ENCODE measurements at regions not wholly inside any gene's neighbourhood (a gene's known extent, or its start where the extent isn't known, plus 50 kb on each side); places are given as distances from the start of the nearest gene placed in this dataset.

DNA sequence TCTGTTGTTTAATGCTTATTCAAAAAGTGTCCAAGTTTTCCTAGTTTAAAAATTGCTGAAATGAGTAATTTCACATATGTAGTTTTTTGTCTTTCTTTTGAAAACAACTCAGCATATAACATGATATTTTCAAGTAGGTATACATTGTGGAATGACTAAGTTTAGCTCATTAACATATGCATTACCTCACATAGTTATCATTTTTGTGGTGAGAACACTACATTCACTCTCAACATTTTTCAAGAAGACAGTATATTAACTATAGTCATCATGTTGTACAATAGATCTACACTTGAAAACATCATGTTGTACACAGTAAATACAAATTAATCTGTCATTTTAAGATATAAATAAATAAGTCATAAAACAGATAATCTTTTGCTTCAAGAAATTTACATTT lies 340.0 kb downstream of the CCDC85A start:
- Histone ChIP-seq H4K20me1 (ENCODE audit: low read length) (no peaks in the 10 kb centered on the region), H3K4me1 (ENCODE audit: insufficient read depth, low read length) (peaks cover 31% of the 10 kb centered on the region), H3K9me3 (ENCODE audit: low read length) (no peaks in the 10 kb centered on the region), H3K9ac (ENCODE audit: low read length) (no peak overlapping the region), H3K4me3 (ENCODE audit: low read length) (no peak overlapping the region), H2AFZ (ENCODE audit: low read length) (no peak overlapping the region), H3K27ac (ENCODE audit: low read length) (peak overlapping the region; percentile 86; the same call in 1 of the 2 replicates), H3K9me2 (replicated peaks; ENCODE audit: low read length) (no peaks in the 10 kb centered on the region), H3F3A (ENCODE audit: low read length, unreplicated experiment) (no peaks in the 10 kb centered on the region), H3K79me2 (ENCODE audit: low read length) (no peaks in the 10 kb centered on the region), H3K4me2 (ENCODE audit: low read length) (peak overlapping the region; percentile 60; the same call in 1 of the 2 replicates), H3K27me3 (ENCODE audit: low read length) (no peaks in the 10 kb centered on the region), H3K36me3 (ENCODE audit: low read depth, low read length) (no peaks in the 10 kb centered on the region)
- intact Hi-C loops (cut with micrococcal nuclease): loop anchor here (5.0 to 10.0 kb wide), 2 partner anchors 218 to 329 kb away; no protein-coding TSS in a partner anchor
- POLR2A ChIA-PET (ENCODE audit: unreplicated experiment): no interaction called here
- BruUV-seq (replicated peaks): no TSS peak
- peak; percentile 36 for DNase-seq
- no peak for ATAC-seq
- TF ChIP-seq EZH2 (IDR thresholded peaks at IDR 0.05; ENCODE audit: low read length, unreplicated experiment): no peak
- no peak for TF ChIP-seq EZH2phosphoT487 (IDR thresholded peaks at IDR 0.05; ENCODE audit: borderline replicate concordance, low read length)
- TF ChIP-seq, protein P1, sequence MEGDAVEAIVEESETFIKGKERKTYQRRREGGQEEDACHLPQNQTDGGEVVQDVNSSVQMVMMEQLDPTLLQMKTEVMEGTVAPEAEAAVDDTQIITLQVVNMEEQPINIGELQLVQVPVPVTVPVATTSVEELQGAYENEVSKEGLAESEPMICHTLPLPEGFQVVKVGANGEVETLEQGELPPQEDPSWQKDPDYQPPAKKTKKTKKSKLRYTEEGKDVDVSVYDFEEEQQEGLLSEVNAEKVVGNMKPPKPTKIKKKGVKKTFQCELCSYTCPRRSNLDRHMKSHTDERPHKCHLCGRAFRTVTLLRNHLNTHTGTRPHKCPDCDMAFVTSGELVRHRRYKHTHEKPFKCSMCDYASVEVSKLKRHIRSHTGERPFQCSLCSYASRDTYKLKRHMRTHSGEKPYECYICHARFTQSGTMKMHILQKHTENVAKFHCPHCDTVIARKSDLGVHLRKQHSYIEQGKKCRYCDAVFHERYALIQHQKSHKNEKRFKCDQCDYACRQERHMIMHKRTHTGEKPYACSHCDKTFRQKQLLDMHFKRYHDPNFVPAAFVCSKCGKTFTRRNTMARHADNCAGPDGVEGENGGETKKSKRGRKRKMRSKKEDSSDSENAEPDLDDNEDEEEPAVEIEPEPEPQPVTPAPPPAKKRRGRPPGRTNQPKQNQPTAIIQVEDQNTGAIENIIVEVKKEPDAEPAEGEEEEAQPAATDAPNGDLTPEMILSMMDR (conservative IDR thresholded peaks at IDR 0.05; ENCODE audit: low read depth, low read length): no peak
- CTCF ChIA-PET: no interaction called here

DNA sequence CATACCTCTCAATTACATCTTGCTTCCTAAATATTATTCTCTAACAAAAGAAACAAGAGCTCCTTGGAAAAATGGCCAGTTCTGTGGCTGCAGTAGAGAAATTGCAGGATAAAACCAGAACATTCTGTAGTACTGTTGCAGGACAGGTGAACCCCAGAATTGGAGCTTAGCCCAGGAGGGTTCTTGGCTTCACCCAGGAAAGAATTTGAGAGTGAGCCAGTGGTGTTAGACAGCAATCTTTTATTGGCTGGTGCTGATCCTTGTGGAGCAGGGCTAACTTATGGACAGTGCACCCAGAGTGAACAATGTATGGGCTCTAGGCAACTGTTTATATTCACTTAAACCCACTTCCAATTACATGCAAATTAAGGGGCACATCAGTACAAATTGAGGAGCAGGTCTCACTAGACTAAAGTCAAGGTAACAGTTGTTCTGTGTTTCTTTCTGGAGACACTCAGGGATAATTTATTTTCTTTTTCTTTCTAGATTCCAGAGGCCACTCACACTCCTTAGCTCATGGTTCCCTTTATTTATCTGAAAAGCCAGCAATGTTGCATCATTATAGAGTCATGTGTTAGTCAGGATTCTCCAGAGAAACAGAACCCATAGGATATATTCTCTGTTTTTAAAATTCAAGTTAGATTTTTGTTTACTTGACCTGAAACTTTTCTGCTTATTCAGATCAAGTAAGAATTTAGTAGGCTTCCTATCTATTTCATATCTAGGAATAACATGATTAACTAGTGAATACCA lies 348.1 kb downstream of the CCDC85A start:
- TF ChIP-seq EZH2 (IDR thresholded peaks at IDR 0.05; ENCODE audit: low read length, unreplicated experiment) (no peak), EZH2phosphoT487 (IDR thresholded peaks at IDR 0.05; ENCODE audit: borderline replicate concordance, low read length) (no peak)
- TF ChIP-seq, protein P1 (conservative IDR thresholded peaks at IDR 0.05; ENCODE audit: low read depth, low read length): no peak

DNA sequence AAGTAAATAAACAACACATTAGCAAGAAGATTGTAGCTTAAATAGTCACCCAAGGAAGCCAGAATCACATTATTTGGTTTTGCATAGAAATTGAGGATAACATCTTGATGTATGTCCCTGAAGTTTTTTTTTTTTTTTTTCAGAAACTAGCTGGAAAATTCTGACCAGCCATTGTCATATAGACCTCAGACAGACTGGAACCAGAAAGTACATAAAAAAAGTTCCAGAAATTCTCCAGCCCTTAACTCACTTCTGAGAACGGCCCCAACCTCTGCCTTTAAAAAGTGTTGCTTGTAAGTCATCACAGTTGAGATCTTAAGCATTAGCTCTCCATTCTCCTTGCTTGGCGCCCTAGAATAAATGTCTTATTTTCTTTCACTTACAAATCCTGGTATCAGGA lies 350.5 kb downstream of the CCDC85A start:
- no peak overlapping the region for H3K4me3 ChIP-seq (ENCODE audit: low read length)
- H3K27ac ChIP-seq (ENCODE audit: low read length): no peak overlapping the region
- no peaks in the 10 kb centered on the region for H3K79me2 ChIP-seq (ENCODE audit: low read length)
- ChIA-PET POLR2A (ENCODE audit: unreplicated experiment) (no interaction called here), CTCF (no interaction called here)
- H3F3A ChIP-seq (ENCODE audit: low read length, unreplicated experiment): no peaks in the 10 kb centered on the region
- TF ChIP-seq EZH2phosphoT487 (IDR thresholded peaks at IDR 0.05; ENCODE audit: borderline replicate concordance, low read length) (no peak), EZH2 (IDR thresholded peaks at IDR 0.05; ENCODE audit: low read length, unreplicated experiment) (no peak)
- TF ChIP-seq, protein P1 (conservative IDR thresholded peaks at IDR 0.05; ENCODE audit: low read depth, low read length): no peak
- H3K9ac ChIP-seq (ENCODE audit: low read length): no peak overlapping the region
- no peak for ATAC-seq
- H3K4me2 ChIP-seq (ENCODE audit: low read length): no peak overlapping the region
- no peaks in the 10 kb centered on the region for H3K9me2 ChIP-seq (replicated peaks; ENCODE audit: low read length)
- DNase-seq: no peak
- BruUV-seq (replicated peaks): no TSS peak
- no peaks in the 10 kb centered on the region for H3K4me1 ChIP-seq (ENCODE audit: insufficient read depth, low read length)
- no peaks in the 10 kb centered on the region for H3K36me3 ChIP-seq (ENCODE audit: low read depth, low read length)
- no peak overlapping the region for H2AFZ ChIP-seq (ENCODE audit: low read length)
- H3K9me3 ChIP-seq (ENCODE audit: low read length): no peaks in the 10 kb centered on the region
- H3K27me3 ChIP-seq (ENCODE audit: low read length): no peaks in the 10 kb centered on the region
- intact Hi-C loops (cut with micrococcal nuclease): no loop called here
- no peaks in the 10 kb centered on the region for H4K20me1 ChIP-seq (ENCODE audit: low read length)

More for the DNA sequence above, 348.1 kb downstream of the CCDC85A start:
- no TSS peak for BruUV-seq (replicated peaks)
- no peaks in the 10 kb centered on the region for H4K20me1 ChIP-seq (ENCODE audit: low read length)
- no peaks in the 10 kb centered on the region for H3K4me1 ChIP-seq (ENCODE audit: insufficient read depth, low read length)
- ATAC-seq (no peak), DNase-seq (peak; percentile 27)
- no peaks in the 10 kb centered on the region for H3K36me3 ChIP-seq (ENCODE audit: low read depth, low read length)
- H3K9me3 ChIP-seq (ENCODE audit: low read length): no peaks in the 10 kb centered on the region
- no peaks in the 10 kb centered on the region for H3F3A ChIP-seq (ENCODE audit: low read length, unreplicated experiment)
- intact Hi-C loops (cut with micrococcal nuclease): no loop called here
- POLR2A ChIA-PET (ENCODE audit: unreplicated experiment): no interaction called here
- no peak overlapping the region for H3K9ac ChIP-seq (ENCODE audit: low read length)
- no peak overlapping the region for H3K27ac ChIP-seq (ENCODE audit: low read length)
- CTCF ChIA-PET: no interaction called here
- no peaks in the 10 kb centered on the region for H3K27me3 ChIP-seq (ENCODE audit: low read length)
- no peak overlapping the region for H3K4me3 ChIP-seq (ENCODE audit: low read length)
- no peak overlapping the region for H3K4me2 ChIP-seq (ENCODE audit: low read length)
- H2AFZ ChIP-seq (ENCODE audit: low read length): no peak overlapping the region
- no peaks in the 10 kb centered on the region for H3K79me2 ChIP-seq (ENCODE audit: low read length)
- H3K9me2 ChIP-seq (replicated peaks; ENCODE audit: low read length): no peaks in the 10 kb centered on the region
